ENCODE measurements at regions not wholly inside any gene's neighbourhood (a gene's known extent, or its start where the extent isn't known, plus 50 kb on each side); places are given as distances from the start of the nearest gene placed in this dataset.

DNA sequence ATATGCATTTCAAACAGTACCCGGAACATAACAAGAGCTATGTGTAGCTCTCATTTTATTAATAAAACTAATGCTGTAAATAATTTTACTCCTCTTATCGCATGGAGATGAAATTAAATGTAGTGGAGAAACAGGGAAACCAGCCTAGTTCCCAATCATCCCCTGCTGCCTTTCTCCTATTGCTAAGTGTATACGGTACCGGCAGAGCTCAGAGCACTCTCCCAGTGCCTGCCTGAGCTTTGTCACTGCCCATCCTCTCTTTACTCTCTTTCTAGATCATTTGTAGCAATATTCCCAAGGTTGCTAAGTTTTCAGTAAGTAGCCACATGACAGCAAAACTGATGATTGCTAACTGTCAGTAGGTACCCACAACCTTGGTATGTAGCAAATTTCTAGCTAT, 85.5 kb upstream of the ZSWIM2 start:
- TF ChIP-seq REPIN1 (tag by site-specific recombination; IDR thresholded peaks at IDR 0.05; ENCODE audit: low read depth) (no peak), ZNF274 (IDR thresholded peaks at IDR 0.05; ENCODE audit: low read length) (no peak), ZNF274 (tag by site-specific recombination; IDR thresholded peaks at IDR 0.05; ENCODE audit: borderline replicate concordance) (no peak)

All from HEK293 (cell line).